C4-2B (cell line): ENCODE measurements at regions not wholly inside any gene's neighbourhood (a gene's known extent, or its start where the extent isn't known, plus 50 kb on each side); places are given as distances from the start of the nearest gene placed in this dataset.

ENCODE experiments used
- CTCF ChIP-seq: fragments of 450-650 bp; conservative IDR thresholded peaks from 2 replicates; pipeline ENCODE4 v1.5.1; 2017; ENCODE audit warnings: mild to moderate bottlenecking
- ZFX ChIP-seq: fragments of 450-650 bp; IDR thresholded peaks from 2 replicates; pipeline ENCODE4 v1.6.1; 2017

- TF ChIP-seq CTCF = no peak
- no peak for TF ChIP-seq ZFX
Observed at GRCh38 chr6:135631821-135632220, 134.3 kb upstream of the AHI1 start.
